Pancreas (tissue), 10 donors: ENCODE measurements at regions not wholly inside any gene's neighbourhood (a gene's known extent, or its start where the extent isn't known, plus 50 kb on each side); places are given as distances from the start of the nearest gene placed in this dataset.

Experiments
- ATAC-seq, 4 donors: fragments of 200-7000 bp; cut with Tn5 transposase; one replicate each; pipeline versions ENCODE4 v1.8.0 to v1.9.1; 2020; ENCODE audit warnings: mild to moderate bottlenecking in 4 of 4, moderate library complexity in 4 of 4
- DNase-seq, 6 donors: peaks; one replicate each; pipeline ENCODE4 v3.0.0-alpha.2; 2020
- FAIRE-seq: peaks from 2 replicates; lab custom pipeline; 2012; peaks lifted over from hg19 to GRCh38; lab: Jason Lieb, UNC
- H3K27ac ChIP-seq, 4 donors: fragments of 200-600 bp; sonication (generic); 1 replicate in 3 of 4; 2 replicates in 1 of 4; pipeline versions ENCODE4 v1.5.0 to v1.8.0; 2020
- H3K27me3 ChIP-seq, 4 donors: fragments of 200-600 bp; one replicate each; pipeline ENCODE4 v1.8.0; 2021
- H3K36me3 ChIP-seq, 3 donors: fragments of 200-600 bp; sonication (generic) in 1 of 3; one replicate each; pipeline versions ENCODE4 v1.5.0 to v1.8.0; 2020 to 2021
- H3K4me1 ChIP-seq, 3 donors: fragments of 200-600 bp; one replicate each; pipeline ENCODE4 v1.8.0; 2021
- H3K4me3 ChIP-seq, 4 donors: fragments of 200-600 bp; sonication (generic) in 2 of 4; one replicate each; pipeline versions ENCODE4 v1.5.0 to v1.8.0; 2020 to 2021
- H3K9me3 ChIP-seq, 4 donors: fragments of 200-600 bp; one replicate each; pipeline ENCODE4 v1.8.0; 2021
- CTCF ChIP-seq, 4 donors: fragments of 200-600 bp; sonication (generic) in 3 of 4; IDR thresholded peaks; one replicate each; pipeline versions ENCODE4 v1.5.0 to v1.8.0; 2021; ENCODE audit warnings: antibody characterized with exemption in 4 of 4
- WGBS, 2 donors: extraction: QIAGEN DNeasy Blood & Tissue Kit; methylation state at CpG; one replicate each; pipeline ENCODE4 v1.1.7; 2013; 5-methylcytosine and 5-hydroxymethylcytosine counted together
- intact Hi-C, 3 donors: fragments of 100-400 bp; cut with DNase I; formaldehyde crosslinking; loops; one replicate each; pipeline versions ENCODE4 v1.11.1 to v1.14.2; 2022
- donor health status: healthy with polysubstance abuse.
- donor health status: DM: no; HTN: no; CAD: no; lungs with moderate emphysema.
- donor health status: DM: no; HTN: no; CAD: no.
- donor health status: control.
- donor health status: control.
- donor health status: Bipolar disorder and iron deficiency.
- donor health status: DM: yes; HTN: yes; CAD: no.
- donor health status: DM: no; HTN: no; CAD: no.
- donor health status: DM: no; HTN: no; CAD: no.
- donor health status: DM: yes; HTN: yes; CAD: no.

DNA sequence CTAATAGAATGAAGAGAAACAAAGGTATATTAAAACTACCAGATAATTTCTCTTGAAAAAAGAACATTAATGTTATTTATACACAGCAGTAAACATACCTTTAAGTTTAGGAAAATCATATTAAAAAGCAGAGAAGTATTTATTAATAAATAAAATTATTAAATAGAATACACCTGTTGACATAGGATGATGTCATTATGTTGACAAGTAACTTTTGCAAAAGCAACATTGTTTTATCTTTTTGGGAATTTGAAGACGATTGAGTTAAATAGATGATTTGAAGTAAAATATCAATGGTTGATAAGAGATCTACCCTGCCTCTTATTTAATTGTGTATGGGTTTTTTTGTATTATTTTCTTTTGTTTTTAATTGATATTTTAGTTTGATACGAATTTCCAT lies 711.1 kb upstream of the NUDT12 start:
- intact Hi-C loops: no loop called here
- DNase-seq (no peak), ATAC-seq (no peak), FAIRE-seq (peak; percentile 75)
- no peaks in the 10 kb centered on the region for H3K36me3 ChIP-seq
- H3K4me3 ChIP-seq: no peak overlapping the region
- no peaks in the 10 kb centered on the region for H3K4me1 ChIP-seq
- TF ChIP-seq CTCF (IDR thresholded peaks at IDR 0.05): no peak
- H3K9me3 ChIP-seq: no peaks in the 10 kb centered on the region
- no peak overlapping the region for H3K27ac ChIP-seq
- WGBS, 2 donors: 64 to 65% methylated on average over 2 of the region's 2 CpGs
- peaks cover 0 to 4% (median 0%) of the 10 kb centered on the region in 4 donors for H3K27me3 ChIP-seq

- no peaks in the 10 kb centered on the region for H3K36me3 ChIP-seq
- no peak overlapping the region for H3K4me3 ChIP-seq
- no peak for DNase-seq
- ATAC-seq: no peak
- no peak for TF ChIP-seq CTCF (IDR thresholded peaks at IDR 0.05)
- no peaks in the 10 kb centered on the region for H3K4me1 ChIP-seq
- WGBS, 2 donors: 40 to 53% methylated on average over 3 of the region's 3 CpGs
- FAIRE-seq: no peak
- no peaks in the 10 kb centered on the region for H3K27me3 ChIP-seq
- no peaks in the 10 kb centered on the region for H3K9me3 ChIP-seq
- H3K27ac ChIP-seq: no peak overlapping the region
- intact Hi-C loops: no loop called here
These were observed 704.9 kb upstream of the NUDT12 start for GRCh38 chr5:104267320-104268015.

GRCh38 chr5:104266161-104266560 lies 703.6 kb upstream of the NUDT12 start:
- H3K27ac ChIP-seq: no peak overlapping the region
- 84 to 89% methylated on average over 1 of the region's 1 CpG for WGBS, 2 donors
- no peaks in the 10 kb centered on the region for H3K27me3 ChIP-seq
- no peaks in the 10 kb centered on the region for H3K9me3 ChIP-seq
- H3K4me3 ChIP-seq: no peak overlapping the region
- H3K36me3 ChIP-seq: no peaks in the 10 kb centered on the region
- intact Hi-C loops: no loop called here
- ATAC-seq (no peak), DNase-seq (no peak), FAIRE-seq (no peak)
- H3K4me1 ChIP-seq: no peaks in the 10 kb centered on the region
- no peak for TF ChIP-seq CTCF (IDR thresholded peaks at IDR 0.05)

DNA sequence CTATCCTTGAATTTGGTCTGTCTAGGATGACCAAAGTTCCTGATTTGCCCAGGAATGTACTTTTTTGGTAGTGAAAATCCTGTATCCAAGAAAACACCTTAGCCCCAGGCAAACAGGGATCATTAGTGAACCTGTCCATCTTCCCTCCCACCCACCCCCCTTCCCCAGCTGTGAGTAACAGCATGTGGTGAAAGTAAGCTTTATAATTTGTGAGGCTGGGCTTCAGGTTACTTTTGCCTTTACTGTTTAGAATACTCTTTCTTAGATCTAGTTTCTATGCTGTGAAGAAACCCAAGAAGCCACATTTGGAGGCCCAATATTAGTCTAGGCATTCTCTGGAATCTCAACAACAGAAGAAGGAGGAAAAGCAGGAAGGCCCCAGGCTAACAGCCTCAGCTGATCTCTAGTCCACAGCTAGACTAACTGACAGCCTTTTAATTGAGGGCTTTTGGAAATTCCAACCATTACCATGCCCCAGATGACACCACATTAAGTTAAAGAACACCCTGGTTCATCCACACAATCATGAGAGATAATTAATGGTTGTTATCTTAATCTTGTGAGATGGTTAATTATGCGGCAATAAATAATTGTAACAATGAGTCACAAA lies 703.0 kb upstream of the NUDT12 start:
- DNase-seq (no peak), ATAC-seq (no peak), FAIRE-seq (no peak)
- H3K9me3 ChIP-seq: no peaks in the 10 kb centered on the region
- TF ChIP-seq CTCF (IDR thresholded peaks at IDR 0.05): no peak
- no peak overlapping the region for H3K4me3 ChIP-seq
- H3K27me3 ChIP-seq: no peaks in the 10 kb centered on the region
- WGBS, 2 donors: 85 to 91% methylated on average over 1 of the region's 1 CpG
- H3K27ac ChIP-seq: no peak overlapping the region
- no peaks in the 10 kb centered on the region for H3K4me1 ChIP-seq
- no peaks in the 10 kb centered on the region for H3K36me3 ChIP-seq
- intact Hi-C loops: no loop called here

- no peak for FAIRE-seq
- H3K27me3 ChIP-seq: no peaks in the 10 kb centered on the region
- 48 to 52% methylated on average over 3 of the region's 3 CpGs for WGBS, 2 donors
- no peak for TF ChIP-seq CTCF (IDR thresholded peaks at IDR 0.05)
- no peak overlapping the region for H3K4me3 ChIP-seq
- no peak for DNase-seq
- ATAC-seq: no peak
- no peaks in the 10 kb centered on the region for H3K36me3 ChIP-seq
- H3K27ac ChIP-seq: no peak overlapping the region
- intact Hi-C loops: no loop called here
- no peaks in the 10 kb centered on the region for H3K9me3 ChIP-seq
- H3K4me1 ChIP-seq: no peaks in the 10 kb centered on the region
These were observed 684.7 kb upstream of the NUDT12 start for GRCh38 chr5:104247260-104247659.
